GM18505 (cell line): ENCODE measurements at regions not wholly inside any gene's neighbourhood (a gene's known extent, or its start where the extent isn't known, plus 50 kb on each side); places are given as distances from the start of the nearest gene placed in this dataset.

Source experiments
- ATAC-seq: cut with Tn5 transposase; IDR thresholded peaks from one replicate; pipeline ENCODE4 v1.9.1; 2021; ENCODE audit not compliant: unreplicated experiment
- POLR2A ChIP-seq: IDR thresholded peaks from 4 replicates; pipeline ENCODE4 v1.6.1; 2011; ENCODE audit warnings: borderline replicate concordance; ENCODE audit not compliant: insufficient read depth, insufficient read length; ENCODE audit errors: extremely low read depth

GRCh38 chr2:48254839-48255238 is 59.6 kb upstream of the FOXN2 start:
- ATAC-seq = no peak
- no peak for TF ChIP-seq POLR2A

GRCh38 chr2:48257456-48257855 is 57.0 kb upstream of the FOXN2 start:
- no peak for TF ChIP-seq POLR2A
- ATAC-seq = no peak

- no peak for ATAC-seq
- TF ChIP-seq POLR2A = no peak
Measured at GRCh38 chr2:48258481-48259149, 55.9 kb upstream of the FOXN2 start.

GRCh38 chr2:48259811-48260210 is 54.7 kb upstream of the FOXN2 start:
- ATAC-seq = no peak
- no peak for TF ChIP-seq POLR2A

- no peak for TF ChIP-seq POLR2A
- no peak for ATAC-seq
Measured at GRCh38 chr2:48264627-48265026, 49.9 kb upstream of the FOXN2 start.
